ENCODE measurements at regions not wholly inside any gene's neighbourhood (a gene's known extent, or its start where the extent isn't known, plus 50 kb on each side); places are given as distances from the start of the nearest gene placed in this dataset.
A peak's percentile ranks its signal among the peaks of the same experiment; 100 is the strongest.

DNA sequence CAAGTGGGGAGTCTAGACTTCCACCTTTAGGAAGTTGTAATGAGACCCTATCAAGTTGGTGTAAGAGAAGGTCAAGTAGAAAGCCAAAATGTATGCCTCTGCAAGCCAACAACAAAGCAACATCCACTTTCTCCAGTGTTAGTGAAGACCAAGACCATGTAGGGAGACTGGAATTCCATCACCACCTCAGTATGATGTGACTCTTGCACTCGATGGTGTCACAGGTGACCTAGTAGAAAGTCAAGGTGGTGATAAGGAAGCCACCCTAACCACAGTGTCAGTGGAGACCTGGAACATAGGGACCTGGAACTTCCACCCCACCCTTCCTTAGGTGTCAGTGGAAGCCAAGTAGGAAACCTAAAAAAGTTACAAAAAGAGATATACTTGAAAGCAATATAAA lies 278.1 kb upstream of the KCNMB2 start:
- H3K4me1 ChIP-seq (ENCODE audit: insufficient read depth) = no peaks in the 10 kb centered on the region
- WGBS, 3 donors = 90 to 100% (median 91%) methylated on average over 1 of the region's 1 CpG
- DNase-seq = no peak
- TF ChIP-seq POLR2A (IDR thresholded peaks at IDR 0.05) (no peak), EP300 (IDR thresholded peaks at IDR 0.05) (no peak)
- TF ChIP-seq, protein P1, sequence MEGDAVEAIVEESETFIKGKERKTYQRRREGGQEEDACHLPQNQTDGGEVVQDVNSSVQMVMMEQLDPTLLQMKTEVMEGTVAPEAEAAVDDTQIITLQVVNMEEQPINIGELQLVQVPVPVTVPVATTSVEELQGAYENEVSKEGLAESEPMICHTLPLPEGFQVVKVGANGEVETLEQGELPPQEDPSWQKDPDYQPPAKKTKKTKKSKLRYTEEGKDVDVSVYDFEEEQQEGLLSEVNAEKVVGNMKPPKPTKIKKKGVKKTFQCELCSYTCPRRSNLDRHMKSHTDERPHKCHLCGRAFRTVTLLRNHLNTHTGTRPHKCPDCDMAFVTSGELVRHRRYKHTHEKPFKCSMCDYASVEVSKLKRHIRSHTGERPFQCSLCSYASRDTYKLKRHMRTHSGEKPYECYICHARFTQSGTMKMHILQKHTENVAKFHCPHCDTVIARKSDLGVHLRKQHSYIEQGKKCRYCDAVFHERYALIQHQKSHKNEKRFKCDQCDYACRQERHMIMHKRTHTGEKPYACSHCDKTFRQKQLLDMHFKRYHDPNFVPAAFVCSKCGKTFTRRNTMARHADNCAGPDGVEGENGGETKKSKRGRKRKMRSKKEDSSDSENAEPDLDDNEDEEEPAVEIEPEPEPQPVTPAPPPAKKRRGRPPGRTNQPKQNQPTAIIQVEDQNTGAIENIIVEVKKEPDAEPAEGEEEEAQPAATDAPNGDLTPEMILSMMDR (IDR thresholded peaks at IDR 0.05) = no peak
- intact Hi-C loops (cut with DNase I) = no loop called here
- no peaks in the 10 kb centered on the region for H3K9me3 ChIP-seq
- H3K4me3 ChIP-seq = no peak overlapping the region
- no peaks in the 10 kb centered on the region for H3K36me3 ChIP-seq
- no peaks in the 10 kb centered on the region for H3K27me3 ChIP-seq
- no peak overlapping the region for H3K27ac ChIP-seq

DNA sequence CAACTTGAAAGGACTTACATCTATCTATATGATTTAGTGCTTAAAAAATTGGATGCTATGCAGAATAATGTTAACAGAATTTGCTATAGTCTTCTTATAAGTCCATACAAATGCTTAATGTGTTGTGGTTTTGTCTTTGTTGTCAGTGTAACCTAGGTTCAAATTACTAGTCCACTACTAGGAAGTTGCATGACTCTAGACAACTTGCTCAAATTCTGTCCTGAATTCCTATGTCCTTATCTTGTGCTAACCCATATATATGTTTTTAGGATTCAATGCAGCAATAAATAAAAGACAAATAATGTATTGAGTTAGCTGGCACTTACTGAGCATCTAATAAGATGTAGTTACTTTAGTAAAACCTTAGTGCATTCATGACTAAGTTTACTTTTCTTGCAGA lies 276.5 kb upstream of the KCNMB2 start:
- TF ChIP-seq POLR2A (IDR thresholded peaks at IDR 0.05) (no peak), EP300 (IDR thresholded peaks at IDR 0.05) (no peak)
- TF ChIP-seq, protein P1 (IDR thresholded peaks at IDR 0.05) = no peak
- H3K36me3 ChIP-seq = no peaks in the 10 kb centered on the region
- H3K4me1 ChIP-seq (ENCODE audit: insufficient read depth) = no peaks in the 10 kb centered on the region
- H3K9me3 ChIP-seq = no peaks in the 10 kb centered on the region
- H3K27me3 ChIP-seq = no peaks in the 10 kb centered on the region
- no peak for DNase-seq
- intact Hi-C loops (cut with DNase I) = no loop called here
- H3K27ac ChIP-seq = no peak overlapping the region
- H3K4me3 ChIP-seq = no peak overlapping the region

DNA sequence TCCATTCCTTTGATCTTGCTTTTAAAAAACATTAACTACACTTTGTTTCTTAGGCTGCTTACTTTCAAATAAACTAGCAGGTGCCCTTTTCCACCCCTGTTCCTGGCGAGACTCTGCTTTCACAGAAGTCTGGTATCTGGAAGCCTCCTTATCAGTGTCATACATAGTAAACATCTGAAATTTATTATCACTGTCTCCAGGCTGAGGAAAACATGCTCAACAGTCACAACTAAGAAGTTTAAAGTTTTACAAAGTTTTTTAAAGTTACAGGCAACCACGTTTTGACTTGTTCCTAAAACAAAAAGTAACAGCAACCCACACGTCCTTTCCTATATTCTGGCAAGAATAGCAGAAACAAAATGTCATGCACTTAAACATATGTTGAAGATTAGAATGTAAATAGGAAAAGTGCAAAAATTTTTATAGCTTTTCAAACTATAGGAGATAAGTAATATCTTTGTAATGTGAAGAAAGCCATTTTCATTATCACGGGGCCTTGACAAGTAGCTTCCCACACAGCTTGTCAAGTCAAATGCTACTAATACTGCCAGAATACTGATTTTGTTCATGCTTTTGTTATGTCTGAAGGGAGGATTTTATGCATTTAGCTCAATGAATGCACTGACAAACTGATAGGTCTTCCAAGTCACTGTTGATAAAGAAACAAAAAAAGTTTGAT lies 275.2 kb upstream of the KCNMB2 start:
- peak; percentile 44 to 75 (median 57) for DNase-seq
- Histone ChIP-seq H3K4me3 (peak overlapping the region; percentile 11), H3K36me3 (no peaks in the 10 kb centered on the region), H3K9me3 (no peaks in the 10 kb centered on the region), H3K27ac (peak overlapping the region in 1 of 2 donors; percentile 9), H3K27me3 (no peaks in the 10 kb centered on the region), H3K4me1 (ENCODE audit: insufficient read depth) (no peaks in the 10 kb centered on the region)
- 5 to 10% (median 6%) methylated on average over 4 of the region's 4 CpGs for WGBS, 3 donors
- TF ChIP-seq POLR2A (IDR thresholded peaks at IDR 0.05) (no peak), EP300 (IDR thresholded peaks at IDR 0.05) (no peak)
- TF ChIP-seq, protein P1 (IDR thresholded peaks at IDR 0.05) = no peak
- intact Hi-C loops (cut with DNase I) = no loop called here

DNA sequence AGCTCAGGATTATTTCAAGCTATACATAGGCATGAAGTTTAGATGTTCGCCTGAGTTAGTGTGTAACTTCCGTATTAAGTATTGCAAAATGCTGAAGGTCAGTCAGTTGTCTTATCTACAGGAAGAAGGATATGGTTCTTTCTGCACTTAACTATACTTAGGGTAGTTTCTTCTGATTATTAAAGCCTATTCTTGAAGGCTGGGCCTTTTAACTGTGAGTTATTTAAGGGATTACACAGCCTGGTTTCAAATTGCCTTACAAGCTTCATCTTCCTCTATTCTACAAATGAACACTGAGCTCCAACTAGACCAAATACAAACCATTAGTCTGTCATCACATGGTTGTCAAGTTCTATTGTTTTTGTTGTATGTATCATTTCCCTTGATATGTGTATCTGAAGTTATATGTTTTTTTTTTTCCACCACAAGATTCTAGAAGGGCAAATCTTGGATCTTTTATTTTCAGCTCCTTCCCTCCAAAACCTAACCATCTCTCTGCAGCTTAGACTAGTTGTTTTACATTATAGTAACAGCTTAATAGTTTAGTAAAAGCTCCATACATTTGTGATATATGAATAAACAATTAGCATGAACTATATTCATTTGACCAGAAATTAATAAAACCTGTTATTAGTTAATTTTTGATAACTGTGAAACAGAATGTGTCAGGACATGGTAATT lies 272.9 kb upstream of the KCNMB2 start:
- intact Hi-C loops (cut with DNase I) = no loop called here
- DNase-seq = no peak
- TF ChIP-seq, protein P1 (IDR thresholded peaks at IDR 0.05) = no peak
- TF ChIP-seq POLR2A (IDR thresholded peaks at IDR 0.05) (no peak), EP300 (IDR thresholded peaks at IDR 0.05) (no peak)
- Histone ChIP-seq H3K4me3 (no peak overlapping the region), H3K36me3 (no peaks in the 10 kb centered on the region), H3K4me1 (ENCODE audit: insufficient read depth) (no peaks in the 10 kb centered on the region), H3K27ac (no peak overlapping the region), H3K27me3 (no peaks in the 10 kb centered on the region), H3K9me3 (no peaks in the 10 kb centered on the region)
- 69 to 76% (median 72%) methylated on average over 2 of the region's 2 CpGs for WGBS, 3 donors

Measured in ovary (tissue), 7 donors.